RWPE1 (cell line): ENCODE measurements at regions not wholly inside any gene's neighbourhood (a gene's known extent, or its start where the extent isn't known, plus 50 kb on each side); places are given as distances from the start of the nearest gene placed in this dataset.

Experiments used
- CTCF ChIA-PET: fragments of 350-600 bp; sonication (Branson Sonifier 250); formaldehyde crosslinking; extraction: SDS; loops from one replicate; lab custom pipeline; 2021; lab: Yijun Ruan, JAX
- POLR2A ChIA-PET: fragments of 400-600 bp; formaldehyde crosslinking; extraction: SDS; loops from one replicate; lab custom pipeline; 2020; ENCODE audit warnings: antibody characterized with exemption; ENCODE audit not compliant: low non-redundant PET; lab: Yijun Ruan, JAX
- DNase-seq: peaks from one replicate; pipeline ENCODE4 v3.0.0; 2012; ENCODE audit warnings: low spot score
- H3K27ac ChIP-seq: fragments of 450-650 bp; 2 replicates; pipeline ENCODE4 v1.5.1; 2017
- CTCF ChIP-seq: fragments of 450-650 bp; conservative IDR thresholded peaks from 2 replicates; pipeline ENCODE4 v1.5.1; 2017; ENCODE audit warnings: low read depth, mild to moderate bottlenecking

GRCh38 chr3:176948151-176948550 lies 249.1 kb downstream of the TBL1XR1 start:
- ChIA-PET CTCF (interaction anchor here (1.0 kb wide), 1 partner anchor 9 kb away, joined by 4 read pairs; no protein-coding TSS in a partner anchor), POLR2A (no interaction called here)
- TF ChIP-seq CTCF = no peak
- H3K27ac ChIP-seq = no peak overlapping the region
- no peak for DNase-seq

DNA sequence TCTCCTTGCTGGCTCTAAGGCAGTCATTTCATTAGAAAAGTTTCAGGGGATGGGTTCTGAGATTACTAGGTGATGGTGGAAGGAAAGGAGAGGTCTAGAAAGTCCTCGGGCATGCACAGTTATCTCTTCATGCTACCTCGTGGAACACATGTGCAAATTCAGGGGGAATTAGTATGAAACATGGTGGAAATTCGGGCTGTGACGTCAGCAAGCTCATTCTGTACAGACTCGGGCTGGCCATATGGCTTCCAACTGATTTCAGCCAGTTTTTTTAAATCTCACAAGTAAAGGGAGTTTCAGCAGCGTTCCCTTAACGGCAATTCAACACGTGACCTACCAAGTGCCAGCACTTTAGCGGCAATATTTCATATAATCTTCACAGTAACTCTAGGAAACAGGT lies 251.1 kb downstream of the TBL1XR1 start:
- no peak overlapping the region for H3K27ac ChIP-seq
- POLR2A ChIA-PET = no interaction called here
- CTCF ChIA-PET = no interaction called here
- no peak for TF ChIP-seq CTCF
- DNase-seq = no peak

DNA sequence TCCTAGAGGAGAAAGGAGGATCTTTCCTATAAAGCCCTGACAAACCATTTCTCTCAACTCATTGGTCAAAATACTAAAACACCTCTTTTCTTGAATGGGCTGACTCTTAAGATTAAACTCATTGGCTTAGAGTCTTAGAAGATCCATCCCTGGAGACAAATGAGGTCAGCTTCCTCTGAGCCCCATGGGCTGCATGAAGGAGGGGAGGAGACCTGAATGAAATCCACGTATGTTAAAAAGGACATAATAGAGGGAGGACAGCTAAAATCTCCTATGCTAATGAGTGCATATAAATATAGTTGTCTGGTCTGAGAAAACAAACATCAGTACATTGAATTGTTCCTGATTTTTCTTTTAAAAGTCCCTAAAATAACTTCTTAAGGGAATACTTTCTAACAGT lies 255.0 kb downstream of the TBL1XR1 start:
- no peak for DNase-seq
- ChIA-PET POLR2A (no interaction called here), CTCF (no interaction called here)
- no peak for TF ChIP-seq CTCF
- no peak overlapping the region for H3K27ac ChIP-seq

GRCh38 chr3:176941689-176942088 lies 255.6 kb downstream of the TBL1XR1 start:
- no peak for TF ChIP-seq CTCF
- H3K27ac ChIP-seq = no peak overlapping the region
- POLR2A ChIA-PET = no interaction called here
- no peak for DNase-seq
- CTCF ChIA-PET = no interaction called here

GRCh38 chr3:176939022-176939817 lies 258.1 kb downstream of the TBL1XR1 start:
- TF ChIP-seq CTCF = peak; percentile 83
- H3K27ac ChIP-seq = no peak overlapping the region
- POLR2A ChIA-PET = interaction anchor here (0.7 kb wide), 1 partner anchor 67 kb away, joined by 3 read pairs; no protein-coding TSS in a partner anchor

DNA sequence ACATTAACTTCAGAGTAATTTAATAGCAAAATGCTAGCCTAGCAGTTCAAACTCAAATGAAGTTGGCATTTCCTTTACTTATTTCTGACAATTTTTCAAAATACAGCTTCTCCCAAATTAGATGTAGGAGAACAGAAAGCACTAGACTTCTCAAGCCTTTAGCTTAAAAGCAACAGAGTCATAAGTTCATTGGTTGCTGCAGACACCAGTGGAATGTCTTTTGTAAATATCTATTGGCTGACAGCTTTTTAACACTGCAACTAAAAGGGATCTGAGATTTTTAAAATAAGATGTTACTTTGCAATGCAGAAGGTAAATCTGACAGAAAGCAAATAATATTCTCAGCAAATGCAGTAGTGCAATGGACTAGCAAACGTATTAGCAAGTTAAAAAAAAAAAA lies 259.3 kb downstream of the TBL1XR1 start:
- POLR2A ChIA-PET = no interaction called here
- TF ChIP-seq CTCF = no peak
- CTCF ChIA-PET = interaction anchor here (1.9 kb wide), 1 partner anchor 65 kb away, joined by 10 read pairs; no protein-coding TSS in a partner anchor
- no peak overlapping the region for H3K27ac ChIP-seq
- no peak for DNase-seq

More at GRCh38 chr3:176939022-176939817, 258.1 kb downstream of the TBL1XR1 start:
- CTCF ChIA-PET = interaction anchor here (0.6 to 1.9 kb wide), 6 partner anchors 9 to 1673 kb away, joined by 3 to 10 read pairs (median 4); no protein-coding TSS in a partner anchor
- peak; percentile 72 for DNase-seq
